GM18499 (cell line): ENCODE measurements at regions not wholly inside any gene's neighbourhood (a gene's known extent, or its start where the extent isn't known, plus 50 kb on each side); places are given as distances from the start of the nearest gene placed in this dataset.

Experiments
- ATAC-seq: cut with Tn5 transposase; IDR thresholded peaks from one replicate; pipeline ENCODE4 v1.9.1; 2021; ENCODE audit warnings: moderate number of reproducible peaks; ENCODE audit not compliant: insufficient read depth, unreplicated experiment

GRCh38 chr13:22432690-22433089 lies 748.1 kb upstream of the SGCG start:
- ATAC-seq, result no peak

- no peak for ATAC-seq
These were observed 733.5 kb upstream of the SGCG start for GRCh38 chr13:22447132-22447886.

- ATAC-seq, result no peak
These were observed 731.5 kb upstream of the SGCG start for GRCh38 chr13:22449251-22449650.

GRCh38 chr13:22451327-22451741 lies 729.4 kb upstream of the SGCG start:
- ATAC-seq, result no peak

GRCh38 chr13:22454586-22454985 lies 726.2 kb upstream of the SGCG start:
- ATAC-seq, result no peak

- no peak for ATAC-seq
These were observed 725.7 kb upstream of the SGCG start for GRCh38 chr13:22455036-22455435.

- no peak for ATAC-seq
These were observed 718.8 kb upstream of the SGCG start for GRCh38 chr13:22461854-22462490.

- no peak for ATAC-seq
These were observed 717.7 kb upstream of the SGCG start for GRCh38 chr13:22463089-22463488.

- no peak for ATAC-seq
These were observed 712.7 kb upstream of the SGCG start for GRCh38 chr13:22468045-22468444.

GRCh38 chr13:22468824-22469223 lies 712.0 kb upstream of the SGCG start:
- ATAC-seq, result no peak

GRCh38 chr13:22469452-22469851 lies 711.3 kb upstream of the SGCG start:
- ATAC-seq, result no peak

GRCh38 chr13:22470075-22470474 lies 710.7 kb upstream of the SGCG start:
- ATAC-seq, result no peak

- no peak for ATAC-seq
These were observed 698.2 kb upstream of the SGCG start for GRCh38 chr13:22482496-22483000.

- no peak for ATAC-seq
These were observed 697.5 kb upstream of the SGCG start for GRCh38 chr13:22483276-22483675.

- no peak for ATAC-seq
These were observed 694.3 kb upstream of the SGCG start for GRCh38 chr13:22486490-22486889.

- no peak for ATAC-seq
These were observed 692.8 kb upstream of the SGCG start for GRCh38 chr13:22487932-22488331.

- ATAC-seq, result no peak
These were observed 691.0 kb upstream of the SGCG start for GRCh38 chr13:22489771-22490170.

GRCh38 chr13:22495819-22496218 lies 685.0 kb upstream of the SGCG start:
- no peak for ATAC-seq

GRCh38 chr13:22496803-22497508 lies 683.8 kb upstream of the SGCG start:
- no peak for ATAC-seq

- ATAC-seq, result no peak
These were observed 682.6 kb upstream of the SGCG start for GRCh38 chr13:22497991-22498780.
